ENCODE measurements at regions not wholly inside any gene's neighbourhood (a gene's known extent, or its start where the extent isn't known, plus 50 kb on each side); places are given as distances from the start of the nearest gene placed in this dataset.

DNA sequence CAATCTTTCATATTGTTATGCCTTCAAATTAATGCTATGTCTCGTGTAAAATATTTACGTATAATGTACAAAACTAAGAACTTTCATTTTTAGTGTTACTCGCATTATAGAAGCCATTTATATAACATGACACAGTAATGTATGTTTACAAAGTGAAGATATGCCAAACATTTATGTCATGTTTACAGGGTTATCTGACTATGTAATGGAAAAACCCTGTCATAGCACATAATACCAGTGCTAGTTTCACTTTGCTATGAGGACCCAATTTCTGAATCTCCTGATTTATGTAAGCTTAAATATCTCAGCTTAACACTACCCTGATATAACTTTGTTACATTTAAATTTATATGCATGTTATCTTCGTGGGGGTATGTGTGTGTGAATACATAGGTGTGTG is 233.1 kb downstream of the FAT4 start:
- TF ChIP-seq, protein P1, sequence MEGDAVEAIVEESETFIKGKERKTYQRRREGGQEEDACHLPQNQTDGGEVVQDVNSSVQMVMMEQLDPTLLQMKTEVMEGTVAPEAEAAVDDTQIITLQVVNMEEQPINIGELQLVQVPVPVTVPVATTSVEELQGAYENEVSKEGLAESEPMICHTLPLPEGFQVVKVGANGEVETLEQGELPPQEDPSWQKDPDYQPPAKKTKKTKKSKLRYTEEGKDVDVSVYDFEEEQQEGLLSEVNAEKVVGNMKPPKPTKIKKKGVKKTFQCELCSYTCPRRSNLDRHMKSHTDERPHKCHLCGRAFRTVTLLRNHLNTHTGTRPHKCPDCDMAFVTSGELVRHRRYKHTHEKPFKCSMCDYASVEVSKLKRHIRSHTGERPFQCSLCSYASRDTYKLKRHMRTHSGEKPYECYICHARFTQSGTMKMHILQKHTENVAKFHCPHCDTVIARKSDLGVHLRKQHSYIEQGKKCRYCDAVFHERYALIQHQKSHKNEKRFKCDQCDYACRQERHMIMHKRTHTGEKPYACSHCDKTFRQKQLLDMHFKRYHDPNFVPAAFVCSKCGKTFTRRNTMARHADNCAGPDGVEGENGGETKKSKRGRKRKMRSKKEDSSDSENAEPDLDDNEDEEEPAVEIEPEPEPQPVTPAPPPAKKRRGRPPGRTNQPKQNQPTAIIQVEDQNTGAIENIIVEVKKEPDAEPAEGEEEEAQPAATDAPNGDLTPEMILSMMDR (IDR thresholded peaks at IDR 0.05) = no peak
- no peak for TF ChIP-seq POLR2AphosphoS5 (IDR thresholded peaks at IDR 0.05)

Measured in suprapubic skin (tissue), 3 donors.